ENCODE measurements at regions not wholly inside any gene's neighbourhood (a gene's known extent, or its start where the extent isn't known, plus 50 kb on each side); places are given as distances from the start of the nearest gene placed in this dataset.

DNA sequence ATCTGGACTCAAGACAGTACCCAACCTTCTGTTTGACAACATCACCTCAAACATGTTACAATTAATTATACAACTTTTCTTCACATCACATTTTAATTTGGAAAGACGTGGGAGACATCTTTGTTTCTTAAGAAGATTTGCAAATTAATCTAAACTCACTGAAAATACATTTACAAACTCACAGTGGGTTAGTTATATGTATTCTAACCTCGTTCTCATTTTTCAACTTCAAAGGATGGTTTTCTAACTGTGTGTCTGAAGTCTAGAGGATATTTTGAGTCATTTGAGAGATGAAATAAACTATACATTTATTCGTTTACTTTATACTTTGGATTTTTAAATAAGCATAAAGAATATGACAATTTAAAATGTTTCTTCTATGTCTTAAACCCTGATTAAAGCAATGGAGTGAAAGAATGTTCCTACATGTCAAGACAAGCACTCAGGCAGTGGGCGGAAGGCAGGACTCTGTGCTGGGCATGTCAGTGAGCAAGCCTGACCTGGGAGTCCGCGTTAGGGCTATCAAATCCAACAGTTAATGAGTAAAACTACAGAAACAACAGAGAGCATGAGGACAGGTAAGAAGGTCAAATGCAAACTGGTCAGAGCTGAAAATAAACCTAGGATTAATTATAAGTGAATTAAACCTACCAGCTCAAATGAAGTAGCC is 76.5 kb upstream of the CTTNBP2NL start:
- peaks cover 16% of the 10 kb centered on the region for H3K4me1 Mint-ChIP-seq
- no peaks in the 10 kb centered on the region for H3K9me3 Mint-ChIP-seq
- peaks cover 15% of the 10 kb centered on the region for H3K27me3 Mint-ChIP-seq (ENCODE audit: low read depth)
- no peak for TF ChIP-seq CTCF (conservative IDR thresholded peaks at IDR 0.05)
- no peak overlapping the region for H3K27ac Mint-ChIP-seq (ENCODE audit: unreplicated experiment)
- DNase-seq (ENCODE audit: low read depth, low spot score) = no peak
- H3K36me3 Mint-ChIP-seq (ENCODE audit: low read depth) = no peaks in the 10 kb centered on the region
- H3K4me3 Mint-ChIP-seq = no peak overlapping the region

GRCh38 chr1:112320058-112320457 is 76.0 kb upstream of the CTTNBP2NL start:
- H3K4me1 Mint-ChIP-seq = peaks cover 16% of the 10 kb centered on the region
- no peak for DNase-seq (ENCODE audit: low read depth, low spot score)
- no peaks in the 10 kb centered on the region for H3K9me3 Mint-ChIP-seq
- H3K27me3 Mint-ChIP-seq (ENCODE audit: low read depth) = peaks cover 15% of the 10 kb centered on the region
- H3K36me3 Mint-ChIP-seq (ENCODE audit: low read depth) = no peaks in the 10 kb centered on the region
- H3K4me3 Mint-ChIP-seq = no peak overlapping the region
- no peak overlapping the region for H3K27ac Mint-ChIP-seq (ENCODE audit: unreplicated experiment)
- no peak for TF ChIP-seq CTCF (conservative IDR thresholded peaks at IDR 0.05)

GRCh38 chr1:112322018-112322417 is 74.0 kb upstream of the CTTNBP2NL start:
- Mint-ChIP-seq H3K27me3 (ENCODE audit: low read depth) (peaks cover 32% of the 10 kb centered on the region), H3K4me3 (no peak overlapping the region), H3K36me3 (ENCODE audit: low read depth) (no peaks in the 10 kb centered on the region), H3K27ac (ENCODE audit: unreplicated experiment) (no peak overlapping the region), H3K9me3 (no peaks in the 10 kb centered on the region), H3K4me1 (peaks cover 10% of the 10 kb centered on the region)
- no peak for DNase-seq (ENCODE audit: low read depth, low spot score)
- TF ChIP-seq CTCF (conservative IDR thresholded peaks at IDR 0.05) = no peak

GRCh38 chr1:112322983-112323678 is 72.9 kb upstream of the CTTNBP2NL start:
- Mint-ChIP-seq H3K9me3 (no peaks in the 10 kb centered on the region), H3K27me3 (ENCODE audit: low read depth) (peaks cover 38% of the 10 kb centered on the region), H3K27ac (ENCODE audit: unreplicated experiment) (no peak overlapping the region), H3K4me3 (no peak overlapping the region), H3K36me3 (ENCODE audit: low read depth) (no peaks in the 10 kb centered on the region), H3K4me1 (no peaks in the 10 kb centered on the region)
- no peak for TF ChIP-seq CTCF (conservative IDR thresholded peaks at IDR 0.05)
- DNase-seq (ENCODE audit: low read depth, low spot score) = no peak

DNA sequence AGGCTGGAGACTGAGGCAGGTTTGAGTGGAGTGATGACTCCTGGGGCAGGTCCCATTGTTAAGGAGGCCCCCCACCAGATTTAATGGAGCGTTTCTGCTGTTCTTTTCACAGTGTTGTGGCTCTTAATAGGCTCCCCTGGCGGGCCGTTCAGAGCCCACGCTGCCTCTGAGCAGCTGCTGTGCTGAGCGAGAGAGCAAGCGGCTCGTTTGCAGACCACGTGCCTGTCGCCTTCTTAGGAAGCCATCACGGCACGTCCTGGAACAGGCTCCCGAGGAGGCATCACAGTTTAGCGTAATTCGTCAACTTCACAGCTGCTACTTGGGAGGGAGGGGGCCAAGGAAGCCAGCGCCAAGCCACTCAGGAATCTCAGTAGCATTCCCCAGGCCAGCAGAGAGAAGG is 70.5 kb upstream of the CTTNBP2NL start:
- Mint-ChIP-seq H3K27ac (ENCODE audit: unreplicated experiment) (no peak overlapping the region), H3K27me3 (ENCODE audit: low read depth) (peaks cover 37% of the 10 kb centered on the region), H3K9me3 (no peaks in the 10 kb centered on the region), H3K4me3 (no peak overlapping the region), H3K4me1 (no peaks in the 10 kb centered on the region), H3K36me3 (ENCODE audit: low read depth) (no peaks in the 10 kb centered on the region)
- no peak for DNase-seq (ENCODE audit: low read depth, low spot score)
- no peak for TF ChIP-seq CTCF (conservative IDR thresholded peaks at IDR 0.05)

All from neural crest cell (in vitro differentiated cells).